ENCODE measurements at regions not wholly inside any gene's neighbourhood (a gene's known extent, or its start where the extent isn't known, plus 50 kb on each side); places are given as distances from the start of the nearest gene placed in this dataset.

GRCh38 chr1:65581119-65581518, 160.7 kb downstream of the LEPR start:
- WGBS, 4 donors, result 75 to 95% (median 91%) methylated on average over 2 of the region's 2 CpGs
- intact Hi-C loops (cut with DNase I), result loop anchor here in 3 of 10 donors (5.0 to 10.0 kb wide), 2 partner anchors 146 to 149 kb away; no protein-coding TSS in a partner anchor
- no peaks in the 10 kb centered on the region for H3K27me3 ChIP-seq
- H3K36me3 ChIP-seq, result peaks cover 0 to 4% (median 0%) of the 10 kb centered on the region in 9 donors
- H3K27ac ChIP-seq, result no peak overlapping the region
- no peak overlapping the region for H3K4me3 ChIP-seq
- H3K9me3 ChIP-seq, result peaks cover 0 to 20% (median 5%) of the 10 kb centered on the region in 12 donors
- TF ChIP-seq CTCF (IDR thresholded peaks at IDR 0.05) (peak in 10 of 12 donors; percentile 13 to 47 (median 26)), POLR2A (IDR thresholded peaks at IDR 0.05) (no peak)
- DNase-seq, result no peak
- no peak for ATAC-seq
- H3K4me1 ChIP-seq, result no peaks in the 10 kb centered on the region

DNA sequence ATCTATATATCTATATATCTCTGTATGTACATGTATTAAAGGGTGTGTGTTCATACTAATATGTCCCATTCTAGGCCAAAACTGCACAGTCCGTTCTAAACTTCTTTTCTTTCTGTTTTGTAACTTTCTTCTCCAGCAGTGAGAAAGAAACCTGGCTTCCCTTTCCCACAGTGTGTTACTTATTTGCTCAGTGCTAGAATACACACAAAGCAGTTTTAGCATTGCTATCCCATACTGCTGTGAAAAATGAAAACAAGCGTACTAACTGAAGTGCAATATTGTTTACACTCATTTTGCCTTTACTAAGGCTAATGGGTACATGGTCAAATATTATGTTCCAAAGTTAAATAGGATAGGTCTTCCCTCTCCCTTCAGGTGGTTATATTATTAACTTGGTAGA, 163.9 kb downstream of the LEPR start:
- WGBS, 4 donors, result 93 to 100% (median 96%) methylated on average over 2 of the region's 2 CpGs
- DNase-seq (no peak), ATAC-seq (no peak)
- TF ChIP-seq POLR2A (IDR thresholded peaks at IDR 0.05), result no peak
- no peak for TF ChIP-seq CTCF (IDR thresholded peaks at IDR 0.05)
- no peaks in the 10 kb centered on the region for H3K4me1 ChIP-seq
- intact Hi-C loops (cut with DNase I), result loop anchor here in 3 of 10 donors (5.0 to 10.0 kb wide), 2 partner anchors 150 to 152 kb away; no protein-coding TSS in a partner anchor
- H3K4me3 ChIP-seq, result no peak overlapping the region
- no peaks in the 10 kb centered on the region for H3K36me3 ChIP-seq
- H3K27me3 ChIP-seq, result no peaks in the 10 kb centered on the region
- no peak overlapping the region for H3K27ac ChIP-seq
- peaks cover 0 to 21% (median 5%) of the 10 kb centered on the region in 12 donors for H3K9me3 ChIP-seq

DNA sequence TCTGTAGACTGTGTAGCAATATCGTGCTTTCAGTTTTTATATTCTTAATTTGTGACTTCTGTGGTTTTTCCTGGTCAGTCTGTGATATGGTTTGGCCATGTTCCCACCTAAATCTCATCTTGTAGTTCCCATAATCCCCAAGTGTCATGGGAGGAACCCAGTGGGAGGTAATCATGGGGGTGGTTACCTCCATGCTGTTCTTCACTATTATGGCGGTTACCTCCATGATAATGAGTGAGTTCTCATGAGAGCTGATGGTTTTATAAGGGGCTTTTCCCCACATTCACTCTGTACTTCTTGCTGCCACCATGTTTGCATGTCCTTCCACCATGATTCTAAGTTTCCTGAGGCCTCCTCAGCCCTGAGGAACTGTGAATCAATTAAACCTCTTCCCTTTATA, 169.8 kb downstream of the LEPR start:
- no peak for TF ChIP-seq CTCF (IDR thresholded peaks at IDR 0.05)
- TF ChIP-seq POLR2A (IDR thresholded peaks at IDR 0.05), result no peak
- intact Hi-C loops (cut with DNase I), result no loop called here
- Histone ChIP-seq H3K27ac (no peak overlapping the region), H3K27me3 (no peaks in the 10 kb centered on the region), H3K9me3 (peaks cover 0 to 6% (median 0%) of the 10 kb centered on the region in 12 donors), H3K36me3 (no peaks in the 10 kb centered on the region), H3K4me1 (no peaks in the 10 kb centered on the region), H3K4me3 (no peak overlapping the region)
- no peak for DNase-seq
- no peak for ATAC-seq
- WGBS, 4 donors, result 90 to 98% (median 95%) methylated on average over 2 of the region's 2 CpGs

DNA sequence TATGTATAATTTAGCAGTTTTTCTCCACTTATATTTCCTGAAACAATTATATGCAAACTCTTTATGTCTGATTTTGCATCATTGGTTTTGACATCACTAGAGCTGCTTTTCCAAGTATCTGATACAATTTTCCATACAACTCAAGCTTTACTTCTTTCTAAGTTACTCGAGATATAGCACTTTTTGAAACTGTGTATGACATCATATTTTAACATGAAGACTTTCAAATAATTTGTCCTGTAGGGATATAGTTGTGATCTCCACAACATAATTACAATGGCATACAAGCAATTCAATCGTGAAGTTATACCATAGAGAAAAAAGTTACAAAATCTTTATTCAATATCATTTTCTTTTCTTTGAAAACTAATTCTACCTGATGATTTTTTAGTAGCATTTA, 173.0 kb downstream of the LEPR start:
- Histone ChIP-seq H3K4me1 (no peaks in the 10 kb centered on the region), H3K9me3 (peaks cover 0 to 6% (median 0%) of the 10 kb centered on the region in 12 donors), H3K36me3 (peaks cover 0 to 6% (median 0%) of the 10 kb centered on the region in 9 donors), H3K27me3 (no peaks in the 10 kb centered on the region), H3K27ac (no peak overlapping the region), H3K4me3 (no peak overlapping the region)
- ATAC-seq, result no peak
- intact Hi-C loops (cut with DNase I), result no loop called here
- TF ChIP-seq POLR2A (IDR thresholded peaks at IDR 0.05) (no peak), CTCF (IDR thresholded peaks at IDR 0.05) (no peak)
- no peak for DNase-seq
- WGBS, 4 donors, result 92 to 95% (median 93%) methylated on average over 2 of the region's 2 CpGs

Data from heart left ventricle (tissue), 16 donors.